GM18511 (cell line): ENCODE measurements at regions not wholly inside any gene's neighbourhood (a gene's known extent, or its start where the extent isn't known, plus 50 kb on each side); places are given as distances from the start of the nearest gene placed in this dataset.

Experiments
- ATAC-seq: cut with Tn5 transposase; IDR thresholded peaks from one replicate; pipeline ENCODE4 v1.9.1; 2021; ENCODE audit warnings: mild to moderate bottlenecking, moderate library complexity; ENCODE audit not compliant: unreplicated experiment

DNA sequence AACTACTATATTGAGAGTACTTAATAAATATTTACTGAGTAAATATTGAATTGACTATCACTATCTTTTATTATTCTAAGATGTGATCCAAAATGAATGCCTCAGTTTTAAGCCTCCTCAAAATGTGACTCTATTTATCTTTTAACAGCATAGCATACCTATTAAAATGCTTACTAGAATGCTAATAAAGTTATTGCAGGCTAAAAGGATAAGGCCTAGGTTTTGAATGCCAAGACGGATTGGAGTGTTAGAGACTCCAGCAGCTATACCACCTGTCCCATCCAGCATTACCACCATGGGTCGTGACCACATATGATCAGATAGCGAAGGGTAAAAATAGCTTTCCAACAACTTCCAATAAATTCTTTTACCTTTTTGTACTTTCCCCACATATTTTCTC is 64.7 kb upstream of the MYRIP start:
- no peak for ATAC-seq

DNA sequence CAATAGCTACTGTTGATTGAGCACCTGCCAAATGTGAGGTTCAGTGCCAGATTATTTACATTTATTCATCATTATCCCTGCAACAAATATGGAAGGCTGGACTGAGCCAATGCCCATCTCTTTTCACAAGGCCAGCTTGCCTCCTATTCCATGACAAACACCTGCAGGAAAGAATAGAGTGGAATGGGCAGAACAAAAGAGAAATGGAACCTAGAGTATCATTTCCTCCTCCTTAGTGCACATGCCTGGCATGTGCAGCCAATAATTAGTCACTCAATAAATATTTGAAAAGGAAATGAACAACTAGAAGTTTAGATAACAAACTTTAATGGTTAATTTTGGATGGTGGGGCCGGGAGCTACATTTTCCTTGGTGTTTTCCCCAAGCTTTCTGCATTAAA is 61.4 kb upstream of the MYRIP start:
- no peak for ATAC-seq

DNA sequence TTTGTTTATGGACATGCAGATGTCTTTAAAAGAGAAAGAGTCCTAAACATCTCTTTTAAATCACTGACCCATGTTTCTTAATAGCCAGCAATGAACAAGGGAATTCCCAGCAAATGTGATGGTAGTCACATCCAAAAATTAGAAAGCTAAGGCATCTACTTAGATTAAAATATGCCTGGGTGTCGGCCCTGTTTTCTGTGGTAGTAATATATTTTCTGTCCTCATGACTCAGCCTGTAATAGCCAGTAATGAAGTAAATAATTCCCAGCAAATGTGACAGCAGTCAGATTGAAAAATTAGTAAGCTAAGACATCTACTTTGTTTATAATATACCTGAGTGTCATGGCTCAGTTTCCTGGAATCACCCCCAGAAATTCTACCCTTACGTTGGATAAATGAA is 60.6 kb upstream of the MYRIP start:
- ATAC-seq: no peak

DNA sequence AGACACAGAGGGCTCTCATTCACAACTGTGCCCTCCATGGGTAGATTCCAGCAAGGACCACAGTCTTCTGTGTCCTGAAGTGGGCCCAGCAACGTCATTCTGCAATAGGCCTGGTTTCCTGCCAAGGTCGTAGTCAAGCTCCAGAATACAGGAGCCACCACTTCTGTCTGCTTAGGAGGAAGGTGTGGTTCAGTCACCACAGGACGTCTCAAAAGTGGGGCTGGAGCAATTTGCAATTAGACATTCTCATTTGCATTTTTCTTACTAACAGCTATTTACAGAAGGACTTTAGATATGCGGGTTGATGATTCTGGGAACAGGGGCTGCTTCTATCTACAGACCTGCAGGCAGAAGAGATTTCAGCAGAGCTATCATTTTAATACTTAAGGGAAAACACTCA is 58.7 kb upstream of the MYRIP start:
- ATAC-seq: peak; percentile 24

DNA sequence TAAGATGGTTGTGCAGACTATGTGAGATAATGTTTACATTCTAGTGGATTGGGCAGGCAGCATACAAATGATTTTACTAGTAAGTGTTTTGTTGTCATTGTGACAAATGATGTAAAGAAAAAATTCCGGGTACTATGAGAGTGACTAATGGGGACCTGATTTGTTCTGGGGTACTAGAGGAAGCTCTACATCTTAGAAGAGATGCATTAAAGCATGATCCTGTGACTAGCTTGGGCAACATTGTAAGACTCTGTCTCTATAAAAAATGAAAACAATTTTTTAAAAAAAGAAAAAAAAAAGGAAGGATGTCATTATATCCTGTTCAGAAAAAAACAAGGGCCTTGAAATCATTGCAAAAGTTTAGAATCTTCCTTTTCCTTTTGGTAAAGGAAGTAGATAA is 58.1 kb upstream of the MYRIP start:
- no peak for ATAC-seq

DNA sequence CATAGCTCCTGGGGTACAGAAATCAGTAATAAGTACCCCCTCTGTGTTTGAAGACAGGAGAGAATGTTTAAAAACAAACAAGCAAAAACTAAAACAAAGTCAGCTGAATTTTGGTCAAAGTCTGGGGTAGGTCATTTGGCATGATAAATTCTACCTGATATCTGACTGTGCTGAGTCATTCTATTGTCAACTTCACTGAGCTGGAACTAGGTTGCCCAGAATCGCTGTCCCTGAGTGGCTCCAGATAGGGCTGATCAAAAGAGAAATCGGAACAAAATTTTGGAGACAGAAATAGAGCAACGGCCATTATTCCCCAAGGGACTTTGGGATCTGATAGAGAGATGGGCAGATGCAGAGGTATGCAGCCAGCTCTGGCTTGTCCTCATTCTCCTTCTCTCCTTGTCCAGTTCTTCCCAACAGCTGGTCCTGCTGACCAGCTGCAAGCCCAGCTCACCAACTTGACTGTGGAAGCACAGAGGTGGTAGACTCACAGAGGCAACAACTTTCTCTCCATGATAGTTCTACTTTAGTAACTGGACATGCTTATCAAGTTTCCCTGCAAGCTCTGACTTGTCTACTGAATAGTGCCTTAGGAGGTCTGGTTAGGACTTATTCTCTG is 57.3 kb upstream of the MYRIP start:
- ATAC-seq: peak; percentile 29

DNA sequence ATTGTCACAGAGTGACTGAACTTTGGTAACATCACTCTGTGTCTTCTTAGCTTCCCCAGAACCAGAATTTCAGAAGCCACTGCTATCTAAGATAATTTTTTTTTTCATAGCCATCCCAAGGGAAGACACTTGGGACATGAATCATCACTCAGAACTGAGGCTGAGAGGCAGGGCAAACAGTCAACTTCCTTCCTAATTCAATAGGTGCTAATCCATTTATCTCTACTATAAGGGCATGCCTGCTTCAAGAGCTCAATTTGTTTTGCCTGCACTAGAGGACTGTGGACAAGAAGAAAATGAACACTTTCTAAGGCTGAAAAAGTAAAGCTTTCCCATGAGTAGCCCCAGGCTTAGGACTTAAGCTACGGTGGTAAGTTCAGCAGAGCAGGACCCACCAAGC is 56.7 kb upstream of the MYRIP start:
- no peak for ATAC-seq

DNA sequence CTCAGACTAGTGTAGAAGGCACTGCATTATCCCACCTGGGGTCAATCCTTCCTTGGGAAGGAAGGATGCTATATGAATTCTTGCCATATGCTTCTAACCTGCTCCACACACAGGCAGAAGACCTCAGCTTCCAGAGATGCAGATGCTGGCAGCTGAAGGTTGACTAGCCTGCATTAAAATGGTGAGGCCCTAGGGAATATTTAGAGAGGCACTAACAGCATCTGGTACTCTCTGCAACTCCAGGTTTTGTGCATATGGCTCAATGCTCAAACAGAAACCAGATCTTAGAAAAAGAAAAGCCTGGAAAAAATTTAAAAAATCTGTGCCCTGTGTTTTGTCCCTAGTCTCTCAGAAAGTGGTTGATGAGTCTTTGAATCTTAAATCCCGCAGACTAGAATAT is 56.0 kb upstream of the MYRIP start:
- no peak for ATAC-seq

DNA sequence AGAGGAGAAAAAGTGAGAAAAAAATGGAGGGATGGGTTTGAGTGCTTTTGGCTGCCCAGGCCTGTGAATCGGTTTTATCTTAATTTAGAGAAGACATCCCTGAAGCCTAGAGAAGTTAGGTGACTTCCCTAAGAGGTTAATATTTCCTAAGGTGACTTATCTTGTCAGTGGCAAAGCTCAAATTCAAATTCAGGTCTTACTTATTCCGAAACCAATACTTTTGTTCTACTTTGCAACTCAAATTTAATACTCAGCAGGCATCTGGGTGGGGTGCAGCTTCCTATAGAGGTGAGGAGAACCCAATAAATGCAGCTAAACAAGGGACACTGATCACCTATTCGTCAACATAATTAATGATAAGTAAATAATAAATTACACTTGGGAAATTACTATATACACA is 54.9 kb upstream of the MYRIP start:
- ATAC-seq: peak; percentile 74

DNA sequence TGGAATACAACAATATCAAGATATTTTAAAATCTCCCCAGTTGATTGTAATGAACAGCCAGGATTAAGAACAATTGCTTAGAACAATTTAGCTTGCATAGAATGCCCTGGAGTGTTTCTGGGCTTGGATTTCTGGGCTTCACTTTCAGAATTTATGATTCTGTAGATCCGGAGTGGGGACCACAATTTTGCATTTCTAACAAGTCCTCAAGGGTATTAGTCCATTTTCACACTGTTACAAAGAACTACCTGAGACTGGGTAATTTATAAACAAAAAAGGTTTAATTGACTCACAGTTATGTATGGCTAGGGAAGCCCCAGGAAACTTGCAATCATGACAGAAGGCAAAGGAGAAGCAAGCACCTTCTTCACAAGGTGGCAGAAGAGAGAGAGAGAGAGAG is 54.3 kb upstream of the MYRIP start:
- ATAC-seq: peak; percentile 32

DNA sequence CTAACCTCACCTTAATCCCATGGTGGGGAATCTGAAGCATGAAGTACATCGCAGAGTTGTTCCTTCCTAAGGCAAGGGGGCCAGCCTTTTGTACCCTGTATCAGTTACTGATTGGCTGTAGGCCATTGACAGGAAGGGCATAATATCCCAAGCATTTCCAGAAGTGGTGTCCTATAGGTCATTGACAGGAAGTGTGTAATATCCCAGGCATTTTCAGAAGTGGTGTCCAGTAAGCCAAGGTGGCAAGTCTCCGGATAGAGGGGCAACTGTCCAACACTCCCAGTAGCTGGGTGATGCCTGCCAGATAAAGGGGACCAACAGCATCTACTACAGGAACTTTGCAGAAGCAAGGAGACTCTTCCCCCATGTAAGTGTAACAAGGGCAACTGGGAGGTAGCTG is 52.1 kb upstream of the MYRIP start:
- no peak for ATAC-seq
